HG02759 (cell line): ENCODE measurements at regions not wholly inside any gene's neighbourhood (a gene's known extent, or its start where the extent isn't known, plus 50 kb on each side); places are given as distances from the start of the nearest gene placed in this dataset.
"Not testable (repeated sequence)": the region's sequence is repeated elsewhere in the genome, so short reads cannot be mapped to it uniquely, and the experiment has no call there.

Experiments used
- ATAC-seq: cut with Tn5 transposase; IDR thresholded peaks from one replicate; pipeline ENCODE4 v1.9.1; 2021; ENCODE audit warnings: mild to moderate bottlenecking, moderate library complexity; ENCODE audit not compliant: unreplicated experiment

- ATAC-seq = no peak
Observed at GRCh38 chr1:80624682-80625081, 1176.1 kb upstream of the ADGRL2 start.

GRCh38 chr1:80607064-80607463, 1193.7 kb upstream of the ADGRL2 start:
- no peak for ATAC-seq

- no peak for ATAC-seq
Observed at GRCh38 chr1:80594013-80594412, 1206.7 kb upstream of the ADGRL2 start.

GRCh38 chr1:80593197-80593596, 1207.5 kb upstream of the ADGRL2 start:
- ATAC-seq = no peak

- no peak for ATAC-seq
Observed at GRCh38 chr1:80582980-80583379, 1217.8 kb upstream of the ADGRL2 start.

GRCh38 chr1:80579055-80579454, 1221.7 kb upstream of the ADGRL2 start:
- ATAC-seq = no peak

GRCh38 chr1:80566867-80567266, 1233.9 kb upstream of the ADGRL2 start:
- no peak for ATAC-seq

- no peak for ATAC-seq
Observed at GRCh38 chr1:80566123-80566522, 1234.6 kb upstream of the ADGRL2 start.

- ATAC-seq = no peak
Observed at GRCh38 chr1:80565406-80565805, 1235.3 kb upstream of the ADGRL2 start.

- ATAC-seq = no peak
Observed at GRCh38 chr1:80542231-80542630, 1258.5 kb upstream of the ADGRL2 start.

GRCh38 chr1:80540596-80540995, 1260.1 kb upstream of the ADGRL2 start:
- ATAC-seq = no peak

GRCh38 chr1:80540149-80540548, 1260.6 kb upstream of the ADGRL2 start:
- no peak for ATAC-seq

- not testable (repeated sequence) for ATAC-seq
Observed at GRCh38 chr1:80539298-80539697, 1261.4 kb upstream of the ADGRL2 start.

- ATAC-seq = no peak
Observed at GRCh38 chr1:80536461-80536860, 1264.3 kb upstream of the ADGRL2 start.

- ATAC-seq = no peak
Observed at GRCh38 chr1:80535466-80535865, 1265.3 kb upstream of the ADGRL2 start.

GRCh38 chr1:80534606-80535360, 1266.0 kb upstream of the ADGRL2 start:
- no peak for ATAC-seq

GRCh38 chr1:80533775-80534334, 1266.9 kb upstream of the ADGRL2 start:
- no peak for ATAC-seq

- no peak for ATAC-seq
Observed at GRCh38 chr1:80533093-80533492, 1267.6 kb upstream of the ADGRL2 start.

- no peak for ATAC-seq
Observed at GRCh38 chr1:80531182-80531581, 1269.6 kb upstream of the ADGRL2 start.

- ATAC-seq = no peak
Observed at GRCh38 chr1:80529546-80529945, 1271.2 kb upstream of the ADGRL2 start.

GRCh38 chr1:80523861-80524260, 1276.9 kb upstream of the ADGRL2 start:
- ATAC-seq = no peak

- not testable (repeated sequence) for ATAC-seq
Observed at GRCh38 chr1:80523071-80523470, 1277.7 kb upstream of the ADGRL2 start.

- ATAC-seq = no peak
Observed at GRCh38 chr1:80520949-80521348, 1279.8 kb upstream of the ADGRL2 start.
